G401.6 (cell line): ENCODE measurements at regions not wholly inside any gene's neighbourhood (a gene's known extent, or its start where the extent isn't known, plus 50 kb on each side); places are given as distances from the start of the nearest gene placed in this dataset.

Experiments used
- FAIRE-seq: peaks from 2 replicates; lab custom pipeline; 2012; peaks lifted over from hg19 to GRCh38; lab: Jason Lieb, UNC

DNA sequence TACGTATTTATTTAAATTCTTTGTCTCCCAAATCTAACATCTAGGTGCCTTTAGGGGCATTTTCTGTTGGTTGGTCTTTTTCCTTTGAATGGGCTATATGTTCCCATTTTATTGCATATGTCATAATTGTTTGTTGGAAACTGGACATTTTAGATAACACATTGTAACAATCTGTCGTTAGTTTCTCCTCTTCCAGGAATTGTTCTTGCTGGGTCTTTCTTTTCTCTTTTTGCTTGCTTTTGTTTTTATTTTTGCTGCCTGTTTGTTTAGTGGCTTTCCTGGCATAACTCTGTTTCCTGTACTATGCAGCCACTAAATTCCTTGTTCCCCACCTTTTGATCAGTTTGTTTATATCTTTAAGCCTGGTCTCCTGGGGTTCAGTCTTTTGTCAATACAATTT is 244.3 kb upstream of the RTL1 start:
- no peak for FAIRE-seq

DNA sequence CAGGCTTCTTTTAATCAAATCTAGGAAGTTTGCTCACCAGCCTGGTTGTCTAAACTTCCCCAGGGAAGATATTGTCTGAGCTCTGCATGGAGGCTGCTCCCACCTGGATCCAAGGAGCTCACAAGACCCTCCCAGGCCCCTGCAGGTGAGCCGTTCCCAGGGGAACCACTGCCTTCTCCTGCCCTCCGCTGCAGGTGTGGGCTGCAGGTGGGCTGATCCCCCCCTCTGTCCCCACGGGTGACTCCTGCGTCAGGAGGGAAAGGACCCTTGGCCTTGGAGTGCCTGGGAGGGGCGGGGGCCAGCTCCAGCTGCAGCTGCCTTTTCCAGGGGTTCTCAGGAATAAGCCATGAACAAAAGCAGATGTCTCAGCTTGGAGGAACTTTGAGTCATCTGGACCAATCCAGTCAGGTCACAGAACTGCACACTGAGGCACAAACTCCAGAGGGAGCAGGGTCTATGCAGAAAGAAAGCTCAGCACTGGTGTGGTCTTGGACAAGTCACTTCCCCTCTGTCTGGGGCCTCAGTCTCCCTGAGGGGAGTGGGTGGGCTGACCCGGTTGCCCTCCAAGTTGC is 246.6 kb upstream of the RTL1 start:
- FAIRE-seq, result no peak

DNA sequence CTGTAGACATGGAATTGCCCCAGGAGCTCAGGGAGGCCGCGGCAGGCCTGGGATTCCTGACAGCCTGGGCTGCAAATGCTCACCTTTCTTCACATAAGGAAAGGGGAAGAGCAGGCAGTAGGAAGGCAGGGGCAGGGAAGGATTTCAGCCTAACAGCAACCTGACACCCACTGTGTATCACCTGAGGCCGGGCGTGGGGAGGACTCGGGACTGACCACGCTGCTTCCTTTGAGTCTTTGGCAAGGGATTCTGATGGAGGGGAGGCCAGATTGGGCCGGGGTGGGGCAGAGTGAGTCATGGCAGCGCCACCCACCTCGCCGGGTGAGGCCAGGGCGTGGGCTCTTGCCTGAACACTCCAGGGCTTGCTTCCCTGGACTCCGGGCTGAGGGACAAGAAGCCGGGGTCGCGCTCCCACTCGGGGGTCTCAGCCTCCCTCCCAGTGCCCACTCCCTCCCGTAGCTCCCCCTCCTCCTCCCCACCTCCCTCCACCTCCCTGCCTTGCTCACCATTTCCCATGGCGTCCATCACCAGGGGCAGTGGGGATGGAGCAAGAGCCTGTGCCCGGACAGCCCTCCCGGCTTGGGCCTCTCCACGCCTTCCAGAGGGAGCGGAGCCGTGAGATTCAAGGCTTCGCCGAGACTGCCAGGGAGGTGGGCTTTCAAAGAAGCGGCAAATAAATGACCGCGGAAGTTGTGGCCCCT is 247.9 kb upstream of the RTL1 start:
- no peak for FAIRE-seq

DNA sequence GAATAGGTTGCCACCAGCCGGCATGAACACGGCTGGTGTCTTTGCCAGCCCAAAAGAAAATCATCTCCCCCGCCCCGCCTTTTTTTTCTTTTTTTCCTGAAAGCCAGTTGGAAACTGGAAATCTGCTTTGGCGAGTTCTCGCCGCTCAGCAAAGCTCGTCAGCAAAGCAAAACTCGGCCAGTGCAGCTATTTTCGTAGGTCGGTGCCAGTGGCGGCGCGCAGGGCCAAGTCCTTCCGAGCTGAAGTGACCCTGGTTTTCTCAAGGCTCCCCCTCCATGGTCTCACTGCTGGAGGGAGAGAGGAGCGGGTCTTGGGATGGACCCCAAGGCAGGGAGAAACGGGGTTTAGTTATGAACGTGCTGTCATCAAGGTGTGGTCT is 248.4 kb upstream of the RTL1 start:
- no peak for FAIRE-seq

DNA sequence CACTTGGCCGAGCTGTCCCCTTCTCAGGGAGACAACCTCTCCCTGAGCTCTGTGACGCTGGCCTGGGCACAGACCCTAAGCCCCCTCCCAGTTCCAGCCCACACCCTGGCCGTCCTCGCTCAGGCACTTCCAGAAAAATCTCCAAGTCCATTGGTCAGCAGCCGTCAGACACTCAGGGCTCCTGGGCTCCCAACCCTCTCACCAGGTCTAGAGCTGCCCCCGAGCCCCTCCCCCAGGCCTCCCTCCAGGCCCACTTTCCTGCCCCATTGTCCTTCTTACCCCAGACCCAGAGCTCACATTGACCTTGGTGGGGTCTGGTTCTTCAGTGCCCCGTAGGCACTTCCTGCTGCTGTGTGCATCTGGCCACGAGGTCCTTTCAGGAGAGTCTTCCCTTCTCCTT is 249.3 kb upstream of the RTL1 start:
- FAIRE-seq, result no peak

DNA sequence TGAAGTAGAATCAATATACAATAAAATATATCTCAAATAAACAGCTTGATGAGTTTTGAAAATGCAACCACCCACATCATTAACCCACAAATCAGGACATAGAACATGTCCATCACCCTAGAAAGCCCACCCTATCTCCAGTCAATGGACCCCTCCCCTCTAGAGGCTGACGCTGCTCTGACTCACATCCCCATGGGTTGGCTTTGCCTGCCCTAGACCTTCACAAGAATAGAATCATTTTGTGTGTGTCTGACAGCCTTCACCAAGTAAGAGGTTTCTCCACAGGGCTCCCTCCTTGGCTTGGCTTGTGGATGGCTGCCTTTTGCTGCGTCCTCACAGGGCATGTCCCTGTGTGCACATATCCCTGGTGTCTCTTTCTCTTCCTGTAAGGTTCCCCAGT is 250.2 kb upstream of the RTL1 start:
- FAIRE-seq, result no peak

DNA sequence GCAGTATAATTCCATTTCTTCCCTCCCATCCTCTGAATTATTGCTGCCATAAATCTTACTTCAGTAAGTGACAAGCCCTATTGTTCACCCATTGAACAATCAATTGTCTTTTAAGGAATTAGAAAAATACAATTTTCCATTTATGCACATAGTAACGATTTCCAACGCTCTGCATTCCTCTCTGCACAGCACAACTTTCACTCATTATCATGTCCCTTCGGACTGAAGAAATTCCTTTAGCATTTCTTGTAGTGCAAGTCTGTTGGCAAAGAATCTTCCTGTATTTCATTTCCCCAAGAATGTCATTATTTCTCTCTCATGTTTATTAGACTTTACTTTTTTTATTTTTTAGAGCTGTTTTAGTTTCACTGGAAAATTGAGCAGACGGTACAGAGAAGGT is 252.1 kb upstream of the RTL1 start:
- FAIRE-seq, result no peak

DNA sequence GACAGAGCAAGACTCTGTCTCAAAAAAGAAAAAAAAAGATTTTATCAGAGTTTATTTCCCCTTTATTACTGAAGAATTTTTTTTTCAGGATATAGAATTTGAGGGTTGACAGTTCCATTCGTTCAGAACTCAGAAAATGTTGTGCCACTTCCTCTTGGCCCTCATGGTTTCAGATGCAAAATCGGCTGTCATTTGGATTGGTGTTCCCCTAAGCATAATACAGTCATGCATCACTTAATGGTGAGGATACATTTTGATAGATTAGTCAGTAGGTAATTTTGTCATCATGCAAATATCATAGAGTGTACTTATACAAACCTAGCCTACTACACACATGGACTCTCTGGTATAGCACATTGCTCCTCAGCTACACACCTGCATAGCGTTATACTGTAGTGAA is 263.9 kb upstream of the RTL1 start:
- FAIRE-seq, result no peak

DNA sequence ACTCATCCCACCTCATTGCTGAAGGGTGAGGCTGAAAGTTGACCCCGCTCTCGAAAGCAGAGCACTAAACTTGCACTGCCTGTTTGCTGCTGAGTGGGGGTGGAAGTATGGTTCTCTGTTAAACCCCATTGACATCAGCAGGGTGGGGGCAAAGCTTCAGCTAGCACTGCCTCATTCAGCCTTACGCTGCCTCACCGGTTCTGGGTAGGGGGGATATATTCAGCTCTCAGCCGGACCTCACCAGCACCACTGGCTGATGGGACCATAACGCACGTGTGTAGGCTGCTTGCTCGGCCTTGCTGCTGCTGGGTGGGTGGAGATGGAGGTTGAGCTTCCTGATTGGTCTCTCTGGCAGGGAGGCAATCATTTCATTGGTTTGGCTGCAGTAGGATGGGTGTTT is 265.7 kb upstream of the RTL1 start:
- no peak for FAIRE-seq

DNA sequence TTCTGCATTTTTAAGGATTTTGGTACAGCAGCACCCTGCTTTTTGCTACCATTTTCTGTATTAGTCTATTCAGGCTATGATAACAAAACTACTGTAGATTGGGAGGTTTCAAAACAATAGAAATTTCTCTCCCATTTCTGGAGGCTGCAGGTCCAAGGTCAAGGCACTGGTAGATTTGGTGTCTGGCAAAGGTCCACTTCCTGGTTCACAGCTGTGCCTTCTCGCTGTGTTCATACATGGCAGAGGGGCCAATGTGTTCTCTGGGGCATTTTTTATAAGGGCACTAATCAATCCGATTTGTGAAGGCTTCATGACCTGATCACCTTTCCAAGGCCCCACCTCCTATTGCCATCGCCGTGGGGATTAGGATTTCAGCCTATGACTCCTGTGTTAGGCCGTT is 268.1 kb upstream of the RTL1 start:
- no peak for FAIRE-seq

DNA sequence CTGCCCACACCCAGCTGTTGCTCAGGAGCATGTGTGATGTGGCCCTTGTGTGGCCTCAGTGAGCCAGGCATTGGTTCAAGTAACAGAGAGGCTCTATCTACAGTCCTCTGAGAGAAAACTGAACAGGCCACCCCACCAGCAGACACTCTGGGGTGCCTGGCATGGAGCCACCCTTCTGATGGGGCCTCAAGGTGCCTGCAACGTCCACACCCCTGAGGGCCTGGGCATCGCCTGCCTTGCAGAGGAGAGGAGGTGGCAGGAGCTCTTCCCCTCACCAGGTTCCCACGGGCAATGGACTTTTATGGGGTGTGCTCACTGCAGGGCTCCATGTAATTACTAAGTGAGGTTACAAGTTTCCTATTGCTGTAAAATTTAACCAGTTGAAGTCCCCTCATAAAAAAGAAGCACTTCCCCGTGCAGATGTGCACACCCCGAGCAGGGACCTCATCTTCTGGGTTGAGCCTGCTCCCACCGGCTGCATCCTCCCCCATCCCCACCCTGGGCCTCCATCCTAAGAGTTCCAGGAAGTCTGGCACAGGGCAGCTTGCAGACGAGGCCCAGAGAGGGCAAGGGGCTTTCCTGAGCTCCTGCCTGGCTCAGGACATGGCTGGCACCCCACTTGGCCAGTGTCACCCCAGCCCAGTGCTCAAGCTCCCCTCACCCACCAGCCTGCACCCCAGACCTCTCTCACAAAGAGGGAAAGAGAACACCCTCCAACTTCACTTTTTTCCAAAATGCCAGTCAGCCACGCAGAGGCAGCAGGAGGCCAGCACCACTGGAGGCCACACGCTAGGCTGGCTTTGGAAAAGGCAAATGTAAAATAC is 270.4 kb upstream of the RTL1 start:
- FAIRE-seq, result no peak

DNA sequence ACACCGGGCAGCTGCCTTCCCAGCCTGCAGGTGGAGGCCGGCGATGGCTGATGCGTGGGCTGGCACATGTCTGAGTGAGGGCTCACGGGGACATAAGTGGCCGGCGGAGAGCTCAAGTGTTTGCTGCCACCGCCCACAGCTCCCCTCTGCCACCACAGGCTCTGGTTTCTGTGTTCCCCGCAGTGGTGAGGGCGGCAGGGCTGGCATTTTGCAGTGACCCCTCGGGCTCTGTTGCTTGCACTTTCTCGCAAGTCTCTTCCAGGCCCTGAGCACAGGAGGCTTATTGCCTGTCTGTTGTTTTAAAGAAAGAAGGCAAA is 271.0 kb upstream of the RTL1 start:
- FAIRE-seq, result no peak

DNA sequence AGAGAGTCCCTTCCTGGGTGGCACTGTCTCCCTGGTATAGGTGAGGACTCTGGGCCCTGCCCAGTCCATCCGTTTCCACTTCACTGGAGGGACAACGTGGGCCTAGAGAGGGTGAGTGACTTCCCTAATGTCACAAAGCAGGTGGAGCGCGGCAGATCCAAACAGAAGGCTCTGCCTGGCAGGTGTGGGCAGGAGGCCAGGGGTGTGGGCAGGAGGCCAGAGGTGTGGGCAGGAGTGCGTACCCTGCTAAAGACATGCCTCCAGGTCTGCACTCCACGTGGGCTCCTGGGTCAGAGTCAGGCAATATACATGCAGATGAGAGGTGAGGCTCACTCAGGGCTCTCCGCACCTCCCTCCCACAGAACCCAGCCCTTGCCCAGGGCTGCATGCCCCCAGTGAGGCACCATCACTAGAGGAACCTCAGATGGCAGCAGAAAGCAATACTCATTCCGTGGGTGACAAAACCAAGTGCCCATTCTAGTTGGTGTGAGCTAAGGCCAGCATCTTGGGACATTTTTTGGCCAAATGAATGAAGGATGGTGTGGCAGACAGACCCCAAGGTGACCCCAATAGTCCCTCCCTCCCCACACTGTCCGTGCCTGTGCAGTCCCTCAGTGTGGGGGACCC is 271.6 kb upstream of the RTL1 start:
- no peak for FAIRE-seq

DNA sequence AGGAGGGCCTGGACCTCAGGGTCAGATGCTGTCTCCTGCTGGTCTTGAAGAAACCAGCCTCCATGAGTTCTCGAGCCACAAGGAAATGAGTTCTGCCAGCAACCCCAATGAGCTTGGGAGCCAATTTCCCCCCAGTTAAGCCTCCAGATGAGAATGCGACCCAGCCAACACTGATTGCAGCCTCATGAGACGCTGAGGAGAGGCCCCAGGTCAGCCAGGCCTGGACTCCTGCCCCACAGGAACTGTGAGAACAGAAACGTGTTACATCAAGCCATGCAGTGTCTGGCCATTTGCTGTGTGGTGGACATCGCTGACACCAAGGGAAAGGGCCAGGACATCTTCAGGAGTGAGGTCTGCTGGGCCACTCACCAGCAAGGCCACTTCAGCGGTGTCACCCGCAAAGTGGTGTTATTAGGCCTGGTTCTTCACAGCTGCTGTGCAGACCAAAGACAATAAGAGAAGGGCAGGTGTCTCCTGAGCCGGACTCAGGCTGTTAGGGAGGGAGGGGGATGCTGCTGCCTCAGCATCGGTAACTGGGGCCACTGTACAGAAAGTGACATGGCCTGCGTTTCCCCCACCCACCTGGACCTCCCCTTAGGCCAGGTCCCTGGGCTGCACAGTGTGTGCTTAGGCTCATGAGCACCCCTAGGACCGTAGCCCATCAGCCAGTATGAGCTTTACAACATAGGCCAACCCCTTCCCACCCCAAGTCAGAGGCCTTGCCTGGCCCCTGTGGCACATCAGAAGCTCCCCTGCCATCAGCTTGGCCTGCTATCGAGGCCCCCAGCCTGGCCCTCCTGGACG is 272.4 kb upstream of the RTL1 start:
- FAIRE-seq, result no peak

DNA sequence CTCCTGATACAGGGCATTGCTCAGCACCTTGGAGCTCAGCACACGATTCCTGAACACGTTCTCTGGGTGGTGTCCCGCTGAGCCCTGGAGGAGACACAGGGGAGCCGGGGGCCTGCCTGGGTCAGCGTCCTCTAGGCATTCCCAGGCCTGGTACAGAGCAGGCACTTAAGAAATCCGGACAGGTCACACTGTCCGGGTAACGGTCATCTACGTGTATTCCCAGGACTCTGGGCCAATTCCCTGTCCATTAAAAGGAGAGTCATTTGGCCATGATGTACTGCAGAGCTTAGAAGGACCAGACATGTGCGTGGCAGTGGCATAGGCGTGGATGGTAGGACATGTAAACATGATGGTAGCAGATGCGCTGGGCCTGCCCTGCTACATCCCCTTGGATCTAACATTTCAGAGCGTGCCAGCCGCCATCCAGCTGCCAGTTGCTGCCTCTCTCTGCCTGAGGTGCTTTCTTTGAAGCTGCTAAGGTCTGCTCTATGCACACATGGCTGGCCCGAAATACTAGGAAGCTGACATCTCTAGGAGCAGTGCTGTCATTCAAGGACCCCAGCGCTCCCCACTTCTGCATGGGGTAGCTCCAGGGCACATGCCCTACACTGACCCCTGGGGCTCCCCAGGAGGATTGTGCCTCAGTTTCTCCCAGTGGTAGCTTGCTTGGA is 273.1 kb upstream of the RTL1 start:
- FAIRE-seq, result no peak

DNA sequence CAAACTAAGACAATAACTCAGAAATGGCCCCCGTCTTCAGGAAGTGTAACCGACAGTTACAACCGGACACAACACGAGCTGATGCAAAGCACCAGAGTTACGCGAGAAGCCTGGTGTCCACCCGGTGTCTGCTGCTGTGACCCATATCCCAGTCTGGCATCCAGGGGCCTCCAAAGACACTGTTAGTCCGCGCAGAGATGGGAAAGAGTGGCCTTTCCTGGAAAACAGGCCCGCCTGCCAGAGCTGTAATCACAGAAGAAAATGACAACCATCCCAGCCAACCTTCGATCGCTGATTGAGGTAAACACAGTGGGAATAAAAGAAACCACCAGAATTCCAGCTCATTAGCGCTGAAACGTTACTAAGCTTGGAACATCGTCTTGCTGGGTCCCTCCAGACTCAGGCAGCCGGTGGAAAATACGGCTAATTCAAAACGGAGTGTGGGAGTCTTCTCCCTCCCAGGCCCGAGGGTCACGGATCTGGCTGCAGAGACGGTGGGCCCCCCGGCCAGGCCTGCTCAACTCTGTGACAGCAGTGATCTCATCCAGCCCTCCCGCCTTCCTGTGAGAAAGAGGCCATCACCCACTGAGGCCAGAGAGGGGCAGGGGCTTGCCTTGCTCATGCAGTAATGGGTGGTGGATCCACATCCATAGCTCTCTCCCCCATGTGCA is 273.9 kb upstream of the RTL1 start:
- FAIRE-seq, result no peak

DNA sequence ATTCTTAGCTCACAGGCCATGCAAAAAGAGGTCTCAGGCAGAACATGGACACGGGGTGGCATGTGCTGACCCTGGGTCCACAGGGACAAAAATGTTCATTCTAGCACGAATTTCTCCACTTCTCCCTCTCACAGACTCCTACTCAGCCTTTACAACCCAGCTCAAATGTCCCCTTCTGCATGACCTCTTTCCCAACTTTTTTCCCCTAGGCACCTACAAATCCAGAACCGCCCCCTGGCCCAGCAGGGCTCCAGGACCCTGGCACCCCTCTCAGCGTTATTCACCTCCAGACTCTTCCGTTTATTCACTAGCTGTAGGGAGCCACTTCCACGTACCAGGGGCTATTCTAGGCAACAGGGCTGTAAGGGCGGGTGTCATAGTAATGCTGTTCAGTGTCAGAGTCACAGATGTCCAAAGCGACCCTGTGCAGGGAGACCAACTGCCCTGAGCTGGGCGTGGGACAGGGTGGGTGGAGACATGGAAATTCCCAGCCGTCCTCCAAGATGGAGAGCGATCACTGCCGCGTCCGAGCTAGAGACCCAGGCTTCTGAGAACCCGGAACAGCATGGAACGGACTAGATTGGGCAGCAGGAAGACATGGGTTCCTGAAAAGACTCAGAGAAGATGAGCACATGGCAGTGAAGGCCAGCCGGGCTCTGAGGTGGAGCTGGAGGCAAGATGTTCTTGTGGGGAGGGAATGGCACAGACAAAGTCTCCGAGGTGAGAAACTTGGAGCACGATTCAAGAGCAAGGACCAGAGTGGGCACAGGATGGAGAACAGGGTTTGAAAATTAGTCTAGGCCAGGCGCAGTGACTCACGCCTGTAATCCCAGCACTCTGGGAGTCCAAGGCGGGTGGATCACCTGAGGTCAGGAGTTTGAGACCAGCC is 274.9 kb upstream of the RTL1 start:
- no peak for FAIRE-seq

DNA sequence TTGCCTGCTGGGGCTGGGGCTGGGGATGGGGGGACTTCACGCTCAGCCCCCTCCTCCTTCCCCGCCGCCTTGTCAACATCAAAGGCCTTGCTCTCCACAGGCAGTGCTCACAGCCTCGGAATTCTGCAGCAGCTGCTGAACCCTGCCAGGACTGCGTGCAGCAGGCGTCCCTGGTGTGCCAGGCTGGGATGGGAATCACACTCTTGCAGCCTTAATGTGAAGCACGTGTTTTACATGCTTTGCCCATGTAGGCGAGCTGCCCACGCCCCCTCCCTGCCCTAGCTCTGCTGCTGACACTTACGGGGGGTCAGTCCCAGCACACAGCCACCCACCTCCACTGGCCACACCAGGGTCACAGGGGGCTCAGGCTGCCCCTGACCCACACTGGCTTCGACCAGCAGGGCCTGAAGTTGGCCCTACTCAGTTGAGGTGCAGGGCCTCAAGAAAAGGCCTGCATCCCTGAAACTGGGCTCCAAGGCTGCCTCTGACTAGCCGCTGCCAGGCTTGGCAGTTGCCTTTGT is 276.2 kb upstream of the RTL1 start:
- no peak for FAIRE-seq

DNA sequence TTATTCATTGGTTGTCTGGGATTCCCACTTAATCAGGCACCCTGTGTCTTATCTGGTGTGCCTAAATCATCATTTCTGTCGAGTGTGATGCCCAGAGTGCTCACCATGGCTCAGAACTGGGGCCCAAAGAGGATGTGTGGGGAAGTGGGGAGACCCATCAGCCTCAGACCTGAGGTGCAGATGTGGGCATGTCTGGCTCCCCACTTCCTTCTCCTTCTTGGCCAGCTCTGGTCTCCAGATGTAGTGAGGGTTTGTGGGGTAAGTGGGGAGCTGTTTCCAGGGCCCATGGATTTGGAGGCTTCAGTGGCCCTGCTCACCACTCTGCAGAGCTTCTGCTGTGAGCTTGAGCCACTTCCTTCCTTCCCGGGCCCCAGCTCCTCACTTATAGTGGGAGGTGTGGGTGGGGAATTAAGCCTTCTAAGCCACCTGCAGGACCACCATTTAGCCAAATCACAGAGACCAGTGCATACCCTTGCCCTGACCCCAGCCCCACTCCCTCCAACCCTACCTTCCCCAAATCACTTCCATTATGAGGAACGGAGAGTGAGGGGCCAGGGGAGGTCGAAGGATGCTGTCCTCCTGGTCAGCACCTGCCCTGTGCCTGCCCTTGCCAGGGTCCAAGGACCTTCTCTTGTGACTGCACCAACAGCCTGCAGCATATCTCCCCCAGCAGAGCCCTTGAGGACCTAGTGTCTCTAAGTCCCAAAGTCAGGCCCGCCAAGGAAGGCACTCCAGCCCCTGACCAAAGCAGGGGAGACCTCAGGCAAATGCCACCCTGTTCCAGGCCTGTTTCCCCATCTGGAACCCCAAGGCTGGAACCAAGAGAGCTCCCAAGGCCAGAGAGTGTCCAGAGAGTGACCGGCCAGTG is 278.2 kb upstream of the RTL1 start:
- no peak for FAIRE-seq
